ENCODE measurements at regions not wholly inside any gene's neighbourhood (a gene's known extent, or its start where the extent isn't known, plus 50 kb on each side); places are given as distances from the start of the nearest gene placed in this dataset.

DNA sequence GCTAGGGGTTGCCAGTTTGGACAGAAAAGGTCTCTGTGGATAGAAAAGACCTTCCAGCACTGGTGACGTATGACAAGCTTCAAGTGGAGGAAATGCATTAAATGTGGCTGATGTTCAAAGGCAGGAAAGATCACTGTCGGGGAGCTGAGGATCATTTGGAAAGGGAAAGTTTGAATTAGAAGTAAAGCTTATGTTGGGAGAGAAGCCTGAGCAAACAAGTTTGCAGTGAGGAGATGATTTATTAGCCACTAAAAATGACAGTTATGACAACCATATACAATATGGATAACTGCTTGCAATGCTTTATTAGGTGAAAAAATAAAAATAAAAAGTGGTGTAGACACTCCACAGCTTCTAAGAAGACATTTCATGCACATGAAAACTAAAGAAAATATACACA lies 135.3 kb upstream of the HS3ST1 start:
- TF ChIP-seq, protein P1, sequence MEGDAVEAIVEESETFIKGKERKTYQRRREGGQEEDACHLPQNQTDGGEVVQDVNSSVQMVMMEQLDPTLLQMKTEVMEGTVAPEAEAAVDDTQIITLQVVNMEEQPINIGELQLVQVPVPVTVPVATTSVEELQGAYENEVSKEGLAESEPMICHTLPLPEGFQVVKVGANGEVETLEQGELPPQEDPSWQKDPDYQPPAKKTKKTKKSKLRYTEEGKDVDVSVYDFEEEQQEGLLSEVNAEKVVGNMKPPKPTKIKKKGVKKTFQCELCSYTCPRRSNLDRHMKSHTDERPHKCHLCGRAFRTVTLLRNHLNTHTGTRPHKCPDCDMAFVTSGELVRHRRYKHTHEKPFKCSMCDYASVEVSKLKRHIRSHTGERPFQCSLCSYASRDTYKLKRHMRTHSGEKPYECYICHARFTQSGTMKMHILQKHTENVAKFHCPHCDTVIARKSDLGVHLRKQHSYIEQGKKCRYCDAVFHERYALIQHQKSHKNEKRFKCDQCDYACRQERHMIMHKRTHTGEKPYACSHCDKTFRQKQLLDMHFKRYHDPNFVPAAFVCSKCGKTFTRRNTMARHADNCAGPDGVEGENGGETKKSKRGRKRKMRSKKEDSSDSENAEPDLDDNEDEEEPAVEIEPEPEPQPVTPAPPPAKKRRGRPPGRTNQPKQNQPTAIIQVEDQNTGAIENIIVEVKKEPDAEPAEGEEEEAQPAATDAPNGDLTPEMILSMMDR (IDR thresholded peaks at IDR 0.05): no peak
- no peak for TF ChIP-seq EZH2 (IDR thresholded peaks at IDR 0.05; ENCODE audit: borderline replicate concordance, insufficient read depth, low read depth, low read length, poor library complexity, severe bottlenecking)

Measured in B cell (primary cell).